DMS53 treated with DMSO at 0.1 percent for 48 hours (cell line): ENCODE measurements at regions not wholly inside any gene's neighbourhood (a gene's known extent, or its start where the extent isn't known, plus 50 kb on each side); places are given as distances from the start of the nearest gene placed in this dataset.

Source experiments
- DNase-seq: peaks from one replicate; lab custom pipeline; 2025; ENCODE audit not compliant: unreplicated experiment; lab: John Stamatoyannopoulos, UW

- no peak for DNase-seq
These were observed 199.3 kb downstream of the NCK2 start for GRCh38 chr2:105943977-105944376.
